ENCODE measurements at regions not wholly inside any gene's neighbourhood (a gene's known extent, or its start where the extent isn't known, plus 50 kb on each side); places are given as distances from the start of the nearest gene placed in this dataset.

- no peak for TF ChIP-seq CTCF (optimal IDR thresholded peaks at IDR 0.05 in 1 of 3, IDR thresholded peaks at IDR 0.05 in 1 of 3, conservative IDR thresholded peaks at IDR 0.05 in 1 of 3; ENCODE audit: extremely low read depth in 1 of 3, insufficient read depth in 2 of 3, low read length in 3 of 3)
- TF ChIP-seq EZH2 (IDR thresholded peaks at IDR 0.05; ENCODE audit: low read length), result no peak
These were observed 728.4 kb upstream of the GOLIM4 start for GRCh38 chr3:168824107-168824506.

Data from keratinocyte (primary cell).